Activated CD4-positive, CD25-positive, alpha-beta regulatory T cell treated with anti-CD3 and anti-CD28 coated beads, Interleukin-2, amount 50 U/mL, for 24 hours (primary cell): ENCODE measurements at regions not wholly inside any gene's neighbourhood (a gene's known extent, or its start where the extent isn't known, plus 50 kb on each side); places are given as distances from the start of the nearest gene placed in this dataset.
"Not testable (repeated sequence)": the region's sequence is repeated elsewhere in the genome, so short reads cannot be mapped to it uniquely, and the experiment has no call there.

Experiments used
- ATAC-seq, 2 donors: fragments of 150-1000 bp; cut with Tn5 transposase; one replicate each; pipeline ENCODE4 v1.10.0; 2021; ENCODE audit warnings: mild to moderate bottlenecking in 1 of 2, moderate library complexity in 1 of 2

- not testable (repeated sequence) for ATAC-seq
These were observed 1282.4 kb downstream of the RPIA start for GRCh38 chr2:89973849-89974248.

- not testable (repeated sequence) for ATAC-seq
These were observed 1288.5 kb downstream of the RPIA start for GRCh38 chr2:89979826-89980537.

GRCh38 chr2:89982246-89982645 lies 1290.8 kb downstream of the RPIA start:
- not testable (repeated sequence) for ATAC-seq

- not testable (repeated sequence) for ATAC-seq
These were observed 1294.2 kb downstream of the RPIA start for GRCh38 chr2:89985650-89986049.

GRCh38 chr2:89986532-89986931 lies 1295.1 kb downstream of the RPIA start:
- not testable (repeated sequence) for ATAC-seq

GRCh38 chr2:89996779-89997178 lies 1305.3 kb downstream of the RPIA start:
- ATAC-seq = not testable (repeated sequence)

- ATAC-seq = not testable (repeated sequence)
These were observed 1313.1 kb downstream of the RPIA start for GRCh38 chr2:90004553-90004952.

GRCh38 chr2:90010442-90011100 lies 1319.1 kb downstream of the RPIA start:
- ATAC-seq = not testable (repeated sequence)

- not testable (repeated sequence) for ATAC-seq
These were observed 1319.6 kb downstream of the RPIA start for GRCh38 chr2:90011101-90011443.

GRCh38 chr2:90019908-90020307 lies 1328.4 kb downstream of the RPIA start:
- ATAC-seq = not testable (repeated sequence)

GRCh38 chr2:90021234-90021633 lies 1329.8 kb downstream of the RPIA start:
- not testable (repeated sequence) for ATAC-seq

- not testable (repeated sequence) for ATAC-seq
These were observed 1335.8 kb downstream of the RPIA start for GRCh38 chr2:90027231-90027643.

GRCh38 chr2:90028381-90029079 lies 1337.1 kb downstream of the RPIA start:
- ATAC-seq = not testable (repeated sequence)

GRCh38 chr2:90029080-90029428 lies 1337.6 kb downstream of the RPIA start:
- ATAC-seq = not testable (repeated sequence)

GRCh38 chr2:90032269-90032668 lies 1340.8 kb downstream of the RPIA start:
- ATAC-seq = not testable (repeated sequence)

- ATAC-seq = not testable (repeated sequence)
These were observed 1344.9 kb downstream of the RPIA start for GRCh38 chr2:90036335-90036734.

- not testable (repeated sequence) for ATAC-seq
These were observed 1347.6 kb downstream of the RPIA start for GRCh38 chr2:90039093-90039492.

- ATAC-seq = not testable (repeated sequence)
These were observed 1356.3 kb downstream of the RPIA start for GRCh38 chr2:90047776-90048175.

- ATAC-seq = not testable (repeated sequence)
These were observed 1360.7 kb downstream of the RPIA start for GRCh38 chr2:90052113-90052631.

GRCh38 chr2:90069290-90069894 lies 1377.9 kb downstream of the RPIA start:
- no peak for ATAC-seq

- no peak for ATAC-seq
These were observed 1384.8 kb downstream of the RPIA start for GRCh38 chr2:90076311-90076710.

- ATAC-seq = no peak
These were observed 1386.5 kb downstream of the RPIA start for GRCh38 chr2:90077948-90078347.

GRCh38 chr2:90079374-90079773 lies 1387.9 kb downstream of the RPIA start:
- no peak for ATAC-seq
